OCI-LY1 (cell line): ENCODE measurements at regions not wholly inside any gene's neighbourhood (a gene's known extent, or its start where the extent isn't known, plus 50 kb on each side); places are given as distances from the start of the nearest gene placed in this dataset.

ENCODE experiments used
- CTCF ChIP-seq: fragments of 200-600 bp; sonication (generic), shearing (Covaris generic); IDR thresholded peaks from 2 replicates; pipeline ENCODE4 v1.5.1; 2017; ENCODE audit warnings: mild to moderate bottlenecking, antibody characterized with exemption, low read length, moderate library complexity, mixed read lengths
- EZH2 ChIP-seq: fragments of 200-600 bp; sonication (generic), shearing (Covaris generic); IDR thresholded peaks from 2 replicates; pipeline ENCODE4 v1.8.0; 2017; ENCODE audit warnings: borderline replicate concordance, mixed run types, mild to moderate bottlenecking, antibody characterized with exemption, low read length, moderate library complexity, mixed read lengths

- TF ChIP-seq CTCF (no peak), EZH2 (no peak)
These were observed 75.2 kb upstream of the CCSER1 start for GRCh38 chr4:90051999-90052398.
